Endothelial cell (in vitro differentiated cells): ENCODE measurements at regions not wholly inside any gene's neighbourhood (a gene's known extent, or its start where the extent isn't known, plus 50 kb on each side); places are given as distances from the start of the nearest gene placed in this dataset.

Experiments
- DNase-seq: peaks from one replicate; pipeline ENCODE4 v3.0.0; 2021; ENCODE audit warnings: low spot score
- H3K27ac Mint-ChIP-seq: one replicate; pipeline ENCODE4 v1.8.0; 2021; ENCODE audit warnings: mixed read lengths, inconsistent platforms; ENCODE audit not compliant: unreplicated experiment
- H3K27me3 Mint-ChIP-seq: one replicate; pipeline ENCODE4 v1.8.0; 2021; ENCODE audit warnings: mild to moderate bottlenecking, moderate library complexity, mixed read lengths, inconsistent platforms; ENCODE audit not compliant: unreplicated experiment
- H3K36me3 Mint-ChIP-seq: one replicate; pipeline ENCODE4 v1.8.0; 2021; ENCODE audit warnings: mild to moderate bottlenecking, low read depth, mixed read lengths, inconsistent platforms; ENCODE audit not compliant: unreplicated experiment
- H3K4me1 Mint-ChIP-seq: one replicate; pipeline ENCODE4 v1.8.0; 2021; ENCODE audit warnings: mild to moderate bottlenecking, mixed read lengths, inconsistent platforms; ENCODE audit not compliant: unreplicated experiment
- H3K4me3 Mint-ChIP-seq: one replicate; pipeline ENCODE4 v1.8.0; 2021; ENCODE audit warnings: mild to moderate bottlenecking, mixed read lengths, inconsistent platforms; ENCODE audit not compliant: unreplicated experiment
- H3K9me3 Mint-ChIP-seq: one replicate; pipeline ENCODE4 v1.8.0; 2021; ENCODE audit warnings: mixed read lengths, inconsistent platforms; ENCODE audit not compliant: unreplicated experiment
- CTCF ChIP-seq: fragments of 200-600 bp; sonication (generic); IDR thresholded peaks from one replicate; pipeline ENCODE4 v1.5.0; 2021; ENCODE audit warnings: antibody characterized with exemption; ENCODE audit not compliant: unreplicated experiment

- DNase-seq = no peak
- TF ChIP-seq CTCF = no peak
- H3K27me3 Mint-ChIP-seq = no peaks in the 10 kb centered on the region
- H3K4me3 Mint-ChIP-seq = no peak overlapping the region
- H3K36me3 Mint-ChIP-seq = no peaks in the 10 kb centered on the region
- H3K4me1 Mint-ChIP-seq = no peaks in the 10 kb centered on the region
- H3K27ac Mint-ChIP-seq = no peak overlapping the region
- peaks cover 2% of the 10 kb centered on the region for H3K9me3 Mint-ChIP-seq
Observed at GRCh38 chr10:83248106-83248631, 891.1 kb upstream of the GHITM start.

DNA sequence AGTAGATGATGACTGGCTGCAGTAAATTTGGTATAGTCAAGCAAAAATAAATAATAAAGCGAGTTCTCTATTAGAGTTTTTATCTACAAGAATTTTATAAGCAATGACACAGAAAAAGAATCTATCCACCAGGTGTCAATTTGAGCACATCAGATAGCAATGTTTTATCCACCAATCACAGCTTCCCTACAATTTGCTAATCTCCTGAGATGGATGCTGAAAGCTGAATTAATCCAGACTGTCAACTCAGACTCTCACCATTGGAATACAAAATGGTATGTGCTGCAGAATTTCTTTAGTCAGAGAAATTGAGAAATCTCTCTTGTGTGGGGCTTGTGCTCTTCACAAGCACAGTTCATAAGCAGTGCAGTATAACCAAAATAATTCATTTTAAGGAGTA lies 888.9 kb upstream of the GHITM start:
- H3K9me3 Mint-ChIP-seq = peaks cover 5% of the 10 kb centered on the region
- no peak for DNase-seq
- TF ChIP-seq CTCF = no peak
- no peaks in the 10 kb centered on the region for H3K27me3 Mint-ChIP-seq
- H3K27ac Mint-ChIP-seq = no peak overlapping the region
- H3K36me3 Mint-ChIP-seq = no peaks in the 10 kb centered on the region
- H3K4me3 Mint-ChIP-seq = no peak overlapping the region
- H3K4me1 Mint-ChIP-seq = no peaks in the 10 kb centered on the region

GRCh38 chr10:83252169-83252568 lies 887.1 kb upstream of the GHITM start:
- Mint-ChIP-seq H3K36me3 (no peaks in the 10 kb centered on the region), H3K27ac (no peak overlapping the region), H3K27me3 (no peaks in the 10 kb centered on the region), H3K4me3 (no peak overlapping the region), H3K4me1 (no peaks in the 10 kb centered on the region), H3K9me3 (peaks cover 5% of the 10 kb centered on the region)
- DNase-seq = no peak
- TF ChIP-seq CTCF = no peak

- Mint-ChIP-seq H3K4me1 (no peaks in the 10 kb centered on the region), H3K36me3 (no peaks in the 10 kb centered on the region), H3K27me3 (no peaks in the 10 kb centered on the region), H3K9me3 (peaks cover 5% of the 10 kb centered on the region), H3K4me3 (no peak overlapping the region), H3K27ac (no peak overlapping the region)
- DNase-seq = no peak
- no peak for TF ChIP-seq CTCF
Observed at GRCh38 chr10:83252596-83252995, 886.7 kb upstream of the GHITM start.

DNA sequence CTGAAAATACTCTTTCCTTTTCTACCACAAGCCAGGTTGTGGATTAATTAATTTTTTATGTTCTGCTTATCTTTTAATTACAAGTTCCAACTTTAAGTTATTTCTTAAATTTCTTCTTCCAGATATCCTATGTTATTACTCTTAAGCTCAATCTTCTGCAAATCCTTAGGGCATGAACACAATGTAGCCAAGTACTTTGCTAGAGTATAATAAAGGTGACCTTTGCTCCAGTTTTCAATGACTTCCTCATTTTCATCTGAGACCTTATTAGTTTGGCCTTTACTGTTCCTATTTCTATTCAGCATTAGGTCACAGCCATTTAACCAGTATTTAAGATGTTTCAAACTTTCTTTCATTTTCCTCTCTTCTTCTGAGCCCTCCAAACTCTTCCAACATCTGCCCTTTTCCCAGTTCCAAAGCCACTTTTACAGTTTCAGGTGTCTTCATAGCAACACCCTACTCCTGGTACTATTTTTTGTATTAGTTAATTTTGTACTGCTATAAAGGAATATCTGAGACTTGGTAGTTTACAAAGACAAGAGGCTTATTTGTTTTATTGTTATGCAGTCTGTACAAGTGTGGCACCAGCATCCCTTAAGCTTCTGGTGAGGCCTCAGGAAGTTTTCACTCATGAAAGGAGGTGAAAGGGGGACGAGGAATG lies 886.2 kb upstream of the GHITM start:
- Mint-ChIP-seq H3K4me3 (no peak overlapping the region), H3K4me1 (no peaks in the 10 kb centered on the region), H3K27me3 (no peaks in the 10 kb centered on the region), H3K36me3 (no peaks in the 10 kb centered on the region), H3K9me3 (peaks cover 5% of the 10 kb centered on the region), H3K27ac (no peak overlapping the region)
- no peak for DNase-seq
- TF ChIP-seq CTCF = no peak
